NCI-H526 treated with DMSO at 0.1 percent for 48 hours (cell line): ENCODE measurements at regions not wholly inside any gene's neighbourhood (a gene's known extent, or its start where the extent isn't known, plus 50 kb on each side); places are given as distances from the start of the nearest gene placed in this dataset.

Experiments
- DNase-seq: peaks from one replicate; lab custom pipeline; 2025; lab: John Stamatoyannopoulos, UW

- no peak for DNase-seq
Observed at GRCh38 chr5:135248801-135249231, 150.2 kb downstream of the MACROH2A1 start.

- no peak for DNase-seq
Observed at GRCh38 chr5:135246923-135247795, 151.9 kb downstream of the MACROH2A1 start.

GRCh38 chr5:135246605-135246922 lies 152.5 kb downstream of the MACROH2A1 start:
- DNase-seq, result no peak

- DNase-seq, result no peak
Observed at GRCh38 chr5:135245521-135246499, 153.2 kb downstream of the MACROH2A1 start.

- no peak for DNase-seq
Observed at GRCh38 chr5:135244620-135245021, 154.4 kb downstream of the MACROH2A1 start.

GRCh38 chr5:135243556-135244285 lies 155.3 kb downstream of the MACROH2A1 start:
- DNase-seq, result no peak

GRCh38 chr5:135242866-135243555 lies 156.0 kb downstream of the MACROH2A1 start:
- DNase-seq, result no peak

GRCh38 chr5:135242021-135242865 lies 156.8 kb downstream of the MACROH2A1 start:
- no peak for DNase-seq

- DNase-seq, result no peak
Observed at GRCh38 chr5:135241536-135241935, 157.5 kb downstream of the MACROH2A1 start.

GRCh38 chr5:135240781-135241360 lies 158.2 kb downstream of the MACROH2A1 start:
- no peak for DNase-seq

GRCh38 chr5:135240283-135240633 lies 158.8 kb downstream of the MACROH2A1 start:
- DNase-seq, result no peak

- DNase-seq, result no peak
Observed at GRCh38 chr5:135239453-135240282, 159.4 kb downstream of the MACROH2A1 start.

GRCh38 chr5:135238622-135239452 lies 160.2 kb downstream of the MACROH2A1 start:
- DNase-seq, result no peak

- no peak for DNase-seq
Observed at GRCh38 chr5:135237748-135238103, 161.3 kb downstream of the MACROH2A1 start.

GRCh38 chr5:135236908-135237747 lies 161.9 kb downstream of the MACROH2A1 start:
- DNase-seq, result no peak

GRCh38 chr5:135236228-135236907 lies 162.7 kb downstream of the MACROH2A1 start:
- no peak for DNase-seq
